ENCODE measurements at regions not wholly inside any gene's neighbourhood (a gene's known extent, or its start where the extent isn't known, plus 50 kb on each side); places are given as distances from the start of the nearest gene placed in this dataset.

DNA sequence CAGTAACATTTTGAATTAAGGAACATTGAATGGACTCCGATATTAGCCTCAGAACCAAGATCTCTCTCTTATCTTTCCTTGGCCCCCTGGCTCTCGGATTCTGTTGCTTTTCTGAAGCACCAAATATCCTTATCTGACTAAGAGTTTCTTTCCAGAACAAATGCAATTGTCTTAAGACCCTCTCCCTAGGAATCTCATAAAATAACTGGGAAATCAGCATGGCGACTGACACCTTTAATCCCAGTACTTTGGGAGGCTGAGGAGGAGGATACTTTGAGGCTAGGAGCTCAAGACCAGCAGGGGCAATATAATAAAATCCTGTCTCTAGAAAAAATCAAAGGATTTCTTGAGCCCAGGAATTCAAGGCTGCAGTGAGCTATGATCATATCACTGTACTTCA is 984.5 kb downstream of the HACE1 start:
- TF ChIP-seq, protein P1, sequence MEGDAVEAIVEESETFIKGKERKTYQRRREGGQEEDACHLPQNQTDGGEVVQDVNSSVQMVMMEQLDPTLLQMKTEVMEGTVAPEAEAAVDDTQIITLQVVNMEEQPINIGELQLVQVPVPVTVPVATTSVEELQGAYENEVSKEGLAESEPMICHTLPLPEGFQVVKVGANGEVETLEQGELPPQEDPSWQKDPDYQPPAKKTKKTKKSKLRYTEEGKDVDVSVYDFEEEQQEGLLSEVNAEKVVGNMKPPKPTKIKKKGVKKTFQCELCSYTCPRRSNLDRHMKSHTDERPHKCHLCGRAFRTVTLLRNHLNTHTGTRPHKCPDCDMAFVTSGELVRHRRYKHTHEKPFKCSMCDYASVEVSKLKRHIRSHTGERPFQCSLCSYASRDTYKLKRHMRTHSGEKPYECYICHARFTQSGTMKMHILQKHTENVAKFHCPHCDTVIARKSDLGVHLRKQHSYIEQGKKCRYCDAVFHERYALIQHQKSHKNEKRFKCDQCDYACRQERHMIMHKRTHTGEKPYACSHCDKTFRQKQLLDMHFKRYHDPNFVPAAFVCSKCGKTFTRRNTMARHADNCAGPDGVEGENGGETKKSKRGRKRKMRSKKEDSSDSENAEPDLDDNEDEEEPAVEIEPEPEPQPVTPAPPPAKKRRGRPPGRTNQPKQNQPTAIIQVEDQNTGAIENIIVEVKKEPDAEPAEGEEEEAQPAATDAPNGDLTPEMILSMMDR (IDR thresholded peaks at IDR 0.05): no peak
- TF ChIP-seq POLR2A (IDR thresholded peaks at IDR 0.05): no peak
- no peak for TF ChIP-seq POLR2AphosphoS5 (IDR thresholded peaks at IDR 0.05)
- no peak for TF ChIP-seq EP300 (IDR thresholded peaks at IDR 0.05)
- Histone ChIP-seq H3K4me3 (no peak overlapping the region), H3K9me3 (no peaks in the 10 kb centered on the region), H3K4me1 (no peaks in the 10 kb centered on the region), H3K27me3 (no peaks in the 10 kb centered on the region), H3K27ac (no peak overlapping the region), H3K36me3 (no peaks in the 10 kb centered on the region)
- 75 to 78% methylated on average over 3 of the region's 3 CpGs for WGBS, 2 donors
- intact Hi-C loops (cut with DNase I): no loop called here
- DNase-seq: no peak

DNA sequence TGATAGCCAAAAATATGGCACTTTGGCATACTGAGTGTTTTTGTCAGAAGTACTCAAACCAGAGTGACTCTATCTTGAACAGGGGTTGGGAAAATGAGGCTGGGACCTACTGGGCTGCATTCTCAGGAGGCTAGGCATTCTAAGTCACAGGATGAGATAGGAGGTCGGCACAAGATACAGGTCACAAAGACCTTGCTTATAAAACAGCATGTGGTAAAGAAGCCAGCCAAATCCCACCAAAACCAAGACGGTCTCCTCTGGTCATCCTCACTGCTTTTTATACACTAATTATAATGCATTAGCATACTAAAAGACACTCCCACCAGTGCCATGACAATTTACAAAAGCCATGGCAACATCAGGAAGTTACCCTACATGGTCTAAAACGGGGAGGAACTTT is 985.1 kb downstream of the HACE1 start:
- Histone ChIP-seq H3K27ac (no peak overlapping the region), H3K4me3 (no peak overlapping the region), H3K27me3 (no peaks in the 10 kb centered on the region), H3K36me3 (no peaks in the 10 kb centered on the region), H3K9me3 (no peaks in the 10 kb centered on the region), H3K4me1 (no peaks in the 10 kb centered on the region)
- WGBS, 2 donors: 57 to 62% methylated on average over 3 of the region's 3 CpGs
- no peak for DNase-seq
- no peak for TF ChIP-seq EP300 (IDR thresholded peaks at IDR 0.05)
- no peak for TF ChIP-seq POLR2A (IDR thresholded peaks at IDR 0.05)
- TF ChIP-seq, protein P1 (IDR thresholded peaks at IDR 0.05): no peak
- TF ChIP-seq POLR2AphosphoS5 (IDR thresholded peaks at IDR 0.05): no peak
- intact Hi-C loops (cut with DNase I): no loop called here

DNA sequence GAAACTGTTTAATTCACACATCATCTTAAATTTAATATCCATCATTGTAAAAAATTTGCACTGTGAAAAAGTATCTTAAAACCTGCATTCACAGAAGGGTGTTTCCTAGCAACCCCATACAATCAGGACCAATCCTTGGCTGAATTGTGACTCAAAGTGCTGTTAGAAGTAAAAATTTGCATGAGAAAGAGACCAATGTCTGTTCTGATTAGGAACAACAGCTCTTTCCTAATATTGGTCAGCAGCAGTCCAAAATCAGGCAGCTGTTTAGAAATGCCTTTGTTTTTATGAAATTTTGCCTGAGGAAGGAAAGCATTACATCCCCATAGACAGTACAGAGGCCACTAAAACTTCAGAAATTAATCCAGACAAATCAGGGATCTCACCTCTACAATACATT is 987.0 kb downstream of the HACE1 start:
- intact Hi-C loops (cut with DNase I): no loop called here
- no peaks in the 10 kb centered on the region for H3K9me3 ChIP-seq
- H3K4me1 ChIP-seq: no peaks in the 10 kb centered on the region
- H3K27ac ChIP-seq: no peak overlapping the region
- DNase-seq: no peak
- no peak overlapping the region for H3K4me3 ChIP-seq
- no peaks in the 10 kb centered on the region for H3K27me3 ChIP-seq
- H3K36me3 ChIP-seq: no peaks in the 10 kb centered on the region
- TF ChIP-seq EP300 (IDR thresholded peaks at IDR 0.05) (no peak), POLR2AphosphoS5 (IDR thresholded peaks at IDR 0.05) (no peak), POLR2A (IDR thresholded peaks at IDR 0.05) (no peak)
- TF ChIP-seq, protein P1 (IDR thresholded peaks at IDR 0.05): no peak

DNA sequence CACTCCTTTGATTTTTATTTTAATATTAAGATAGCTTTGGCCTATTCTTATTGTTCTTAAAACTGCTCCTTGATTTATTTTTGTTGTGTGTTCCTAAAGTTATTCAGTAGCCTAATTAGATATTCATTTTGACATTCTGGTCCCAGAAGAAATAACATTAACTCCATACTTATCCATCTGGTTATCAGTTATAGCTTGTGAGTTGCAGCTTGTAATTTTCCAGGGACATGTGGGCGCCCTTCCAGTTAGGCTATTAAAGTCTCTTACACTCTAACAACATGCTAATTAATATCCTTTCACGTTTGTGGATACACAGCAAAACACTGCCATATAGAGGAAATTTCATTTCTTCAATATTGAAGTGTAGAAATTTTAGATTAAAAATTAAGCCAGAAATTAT is 987.5 kb downstream of the HACE1 start:
- no peaks in the 10 kb centered on the region for H3K36me3 ChIP-seq
- TF ChIP-seq POLR2AphosphoS5 (IDR thresholded peaks at IDR 0.05) (no peak), EP300 (IDR thresholded peaks at IDR 0.05) (no peak), POLR2A (IDR thresholded peaks at IDR 0.05) (no peak)
- TF ChIP-seq, protein P1 (IDR thresholded peaks at IDR 0.05): no peak
- no peaks in the 10 kb centered on the region for H3K27me3 ChIP-seq
- no peaks in the 10 kb centered on the region for H3K9me3 ChIP-seq
- H3K4me3 ChIP-seq: no peak overlapping the region
- intact Hi-C loops (cut with DNase I): no loop called here
- H3K27ac ChIP-seq: no peak overlapping the region
- no peak for DNase-seq
- H3K4me1 ChIP-seq: no peaks in the 10 kb centered on the region
- WGBS, 2 donors: 49 to 54% methylated on average over 2 of the region's 2 CpGs

DNA sequence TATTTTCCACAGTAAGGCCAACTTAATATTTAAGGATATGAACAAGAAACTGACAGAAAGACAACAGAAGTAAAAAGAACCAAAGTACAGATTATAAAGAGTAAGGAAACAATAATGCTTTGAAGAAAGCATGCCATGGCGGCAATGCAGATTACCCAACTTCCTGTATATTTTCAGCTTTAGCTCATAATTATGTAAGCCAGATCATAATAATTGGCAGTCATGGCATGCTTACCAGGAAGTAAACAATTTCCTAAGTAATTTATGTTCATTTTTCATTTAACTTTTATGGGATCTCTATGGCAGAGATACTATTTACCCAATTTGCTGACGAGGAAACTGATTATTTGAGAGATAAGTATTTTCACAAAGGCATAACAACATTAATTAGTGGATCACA is 988.7 kb downstream of the HACE1 start:
- no peaks in the 10 kb centered on the region for H3K9me3 ChIP-seq
- DNase-seq: no peak
- WGBS, 2 donors: 30 to 70% methylated on average over 2 of the region's 2 CpGs
- H3K27me3 ChIP-seq: no peaks in the 10 kb centered on the region
- no peaks in the 10 kb centered on the region for H3K36me3 ChIP-seq
- H3K27ac ChIP-seq: no peak overlapping the region
- intact Hi-C loops (cut with DNase I): no loop called here
- TF ChIP-seq POLR2AphosphoS5 (IDR thresholded peaks at IDR 0.05): no peak
- no peak for TF ChIP-seq POLR2A (IDR thresholded peaks at IDR 0.05)
- no peak for TF ChIP-seq EP300 (IDR thresholded peaks at IDR 0.05)
- TF ChIP-seq, protein P1 (IDR thresholded peaks at IDR 0.05): no peak
- H3K4me1 ChIP-seq: no peaks in the 10 kb centered on the region
- no peak overlapping the region for H3K4me3 ChIP-seq
